ENCODE measurements at regions not wholly inside any gene's neighbourhood (a gene's known extent, or its start where the extent isn't known, plus 50 kb on each side); places are given as distances from the start of the nearest gene placed in this dataset.
"Not testable (repeated sequence)": the region's sequence is repeated elsewhere in the genome, so short reads cannot be mapped to it uniquely, and the experiment has no call there.

DNA sequence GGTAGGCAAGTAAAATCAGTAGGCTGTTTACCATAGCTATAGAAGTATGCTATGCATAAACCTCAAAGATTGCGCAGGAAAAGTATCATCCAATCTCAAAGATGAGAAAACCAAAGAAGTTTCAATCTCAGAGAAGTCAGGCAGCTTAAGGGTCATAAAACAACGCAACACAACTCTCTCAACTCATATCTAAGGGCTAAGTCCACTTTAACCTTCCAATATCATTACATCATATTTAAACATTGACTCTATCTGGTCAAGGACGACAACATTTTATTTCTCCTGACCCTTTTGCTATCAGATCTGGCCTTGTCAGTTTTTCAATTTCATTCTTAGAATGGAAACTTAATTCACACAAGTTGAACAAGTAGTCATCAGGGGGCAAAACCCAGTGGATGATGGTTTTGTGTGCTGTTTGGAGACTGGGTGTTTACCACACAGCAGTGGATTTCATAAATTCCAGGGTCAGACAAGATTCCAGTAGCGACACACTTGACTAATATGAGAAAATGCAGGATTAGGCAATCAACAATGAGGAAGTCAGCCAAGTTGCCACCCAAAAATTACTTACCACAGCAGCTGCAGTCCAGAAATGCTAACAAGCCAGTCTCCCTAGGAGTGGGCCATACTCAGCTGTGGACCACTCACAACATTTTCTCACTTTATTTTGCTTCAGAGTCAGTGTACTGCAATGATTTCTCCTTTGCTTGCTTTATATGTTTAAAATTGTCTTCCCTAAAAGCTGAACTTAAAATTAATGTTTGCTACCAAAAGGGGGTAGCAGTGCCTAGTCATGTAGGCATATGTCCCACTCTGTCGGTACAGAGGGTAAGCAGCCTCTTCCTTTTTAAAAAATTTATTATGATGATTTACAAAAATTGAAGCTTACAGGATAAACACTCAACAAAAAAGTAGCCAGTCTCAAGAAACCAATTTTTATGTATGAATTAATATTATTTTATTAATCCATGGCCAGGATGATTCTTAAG, 131.9 kb upstream of the NBPF9 start:
- not testable (repeated sequence) for DNase-seq

- DNase-seq, result not testable (repeated sequence)
Observed at GRCh38 chr1:149237515-149237914, 134.2 kb upstream of the NBPF9 start.

DNA sequence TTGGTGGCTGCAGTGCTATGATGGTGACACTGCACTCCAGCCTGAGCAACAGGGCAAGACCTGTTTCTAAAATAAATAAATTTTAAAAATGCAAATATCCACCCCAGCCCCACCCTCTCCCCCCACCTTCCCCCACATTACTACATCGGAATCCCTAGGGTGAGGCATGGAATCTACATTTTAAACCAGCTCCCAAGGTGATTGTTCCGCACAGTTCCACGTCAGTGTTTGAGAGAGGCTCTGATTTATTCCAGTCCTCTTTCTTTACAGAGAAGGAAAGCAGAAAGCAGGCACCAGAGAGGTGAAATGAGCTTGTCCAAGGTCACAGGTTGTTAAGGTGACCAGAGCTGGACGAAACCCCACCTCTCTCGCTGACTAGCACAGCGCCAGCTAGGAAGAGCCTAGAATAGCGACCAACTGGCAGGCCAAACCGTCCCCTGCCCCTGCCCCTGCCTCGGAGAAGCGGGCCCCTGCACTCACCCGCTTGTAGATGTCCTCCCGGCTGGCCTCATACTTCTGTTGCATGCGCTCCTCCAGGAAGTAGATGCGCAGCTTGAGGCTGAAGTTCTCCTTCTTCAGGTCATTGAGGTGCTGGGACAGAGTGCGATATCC, 136.7 kb upstream of the NBPF9 start:
- DNase-seq, result not testable (repeated sequence)

DNA sequence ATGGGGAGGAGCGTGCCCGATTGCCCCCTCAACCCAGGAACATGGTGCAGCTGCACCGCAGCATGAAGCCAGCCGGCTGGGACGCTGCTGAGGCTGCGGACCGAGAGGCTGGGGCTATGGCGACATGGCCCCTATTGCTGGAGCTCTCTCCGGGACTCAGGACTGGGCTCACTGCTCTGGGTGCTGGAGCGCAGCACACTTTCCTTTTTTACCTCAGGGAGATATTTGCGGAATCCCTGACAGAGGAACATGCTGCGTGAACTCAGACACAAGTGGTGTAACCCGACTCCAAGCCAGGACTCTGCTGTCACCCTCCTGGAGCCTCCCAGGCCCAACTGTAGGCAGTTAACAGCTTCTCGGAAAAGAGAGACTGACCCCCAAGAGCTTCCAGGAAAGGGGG, 137.2 kb upstream of the NBPF9 start:
- DNase-seq, result not testable (repeated sequence)

DNA sequence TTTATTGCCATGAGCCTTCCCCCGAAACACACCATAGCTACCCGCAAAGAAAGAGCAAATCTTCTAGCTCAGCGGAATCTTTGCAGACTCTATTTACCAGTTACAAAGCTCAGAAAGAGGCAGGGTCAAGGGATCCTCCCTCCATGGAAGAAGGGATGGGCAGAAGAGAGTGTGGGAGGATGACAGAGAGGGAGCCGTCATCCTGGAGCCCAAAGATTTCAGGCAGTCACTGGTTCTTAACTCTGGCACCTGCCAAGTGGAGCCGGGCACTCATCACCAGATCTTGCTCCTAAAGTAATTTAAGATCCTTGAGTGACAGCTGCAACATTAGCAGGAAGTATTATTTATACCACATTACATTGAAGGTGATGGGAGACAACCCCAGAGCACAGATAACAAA, 137.9 kb upstream of the NBPF9 start:
- DNase-seq, result not testable (repeated sequence)

- DNase-seq, result not testable (repeated sequence)
Observed at GRCh38 chr1:149243572-149243971, 140.2 kb upstream of the NBPF9 start.

- not testable (repeated sequence) for DNase-seq
Observed at GRCh38 chr1:149244621-149245020, 141.3 kb upstream of the NBPF9 start.

DNA sequence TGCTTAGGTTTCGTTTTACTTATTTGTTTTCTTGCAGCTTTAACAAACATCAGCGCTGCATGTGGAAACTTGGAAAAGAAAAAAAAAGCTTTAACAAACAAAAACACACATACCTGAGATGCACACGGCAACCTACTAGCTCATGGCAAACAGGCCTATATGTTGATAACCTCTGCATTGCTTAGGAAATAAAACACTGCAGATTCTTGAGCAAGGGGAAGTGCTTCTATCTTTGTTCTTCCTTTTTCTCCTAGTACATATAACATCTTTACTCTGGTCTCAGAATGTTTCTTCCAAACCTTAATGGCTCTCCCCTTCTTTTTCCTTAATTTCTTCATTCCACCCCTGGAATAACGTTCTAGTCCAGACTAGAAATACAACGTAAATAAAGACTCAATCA, 142.9 kb upstream of the NBPF9 start:
- not testable (repeated sequence) for DNase-seq

- not testable (repeated sequence) for DNase-seq
Observed at GRCh38 chr1:149248610-149249009, 145.3 kb upstream of the NBPF9 start.

- DNase-seq, result not testable (repeated sequence)
Observed at GRCh38 chr1:149249850-149250467, 146.6 kb upstream of the NBPF9 start.

- DNase-seq, result not testable (repeated sequence)
Observed at GRCh38 chr1:149254894-149255847, 151.8 kb upstream of the NBPF9 start.

GRCh38 chr1:149260284-149260683, 156.9 kb upstream of the NBPF9 start:
- DNase-seq, result not testable (repeated sequence)

DNA sequence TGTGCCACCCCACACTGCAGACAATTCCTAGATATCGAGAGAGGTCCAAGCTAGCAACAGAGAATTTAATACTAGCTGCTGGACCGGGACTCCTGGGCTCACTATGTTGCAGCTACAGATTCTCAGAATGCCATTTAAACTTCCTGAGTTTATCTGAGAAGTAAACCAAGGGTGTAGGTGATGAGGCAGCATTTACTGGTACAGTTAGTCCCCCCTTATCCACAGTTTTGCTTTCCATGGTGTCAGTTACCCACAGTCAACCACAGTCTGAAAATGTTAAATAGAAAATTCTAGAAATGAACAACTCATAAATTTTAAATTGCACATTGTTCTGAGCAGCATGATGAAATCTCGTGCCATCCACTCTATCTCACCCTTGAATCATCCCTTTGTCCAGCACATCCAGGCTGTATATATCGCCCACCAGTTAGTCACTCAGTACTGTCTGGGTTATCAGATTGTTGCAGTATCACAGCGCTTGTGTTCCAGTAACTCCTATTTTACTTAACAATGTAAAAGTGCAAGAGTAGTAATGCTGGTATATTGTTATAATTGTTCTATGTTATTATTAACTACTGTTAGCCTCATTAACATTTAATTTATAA, 157.5 kb upstream of the NBPF9 start:
- not testable (repeated sequence) for DNase-seq

GRCh38 chr1:149267287-149267686, 163.9 kb upstream of the NBPF9 start:
- DNase-seq, result not testable (repeated sequence)

DNA sequence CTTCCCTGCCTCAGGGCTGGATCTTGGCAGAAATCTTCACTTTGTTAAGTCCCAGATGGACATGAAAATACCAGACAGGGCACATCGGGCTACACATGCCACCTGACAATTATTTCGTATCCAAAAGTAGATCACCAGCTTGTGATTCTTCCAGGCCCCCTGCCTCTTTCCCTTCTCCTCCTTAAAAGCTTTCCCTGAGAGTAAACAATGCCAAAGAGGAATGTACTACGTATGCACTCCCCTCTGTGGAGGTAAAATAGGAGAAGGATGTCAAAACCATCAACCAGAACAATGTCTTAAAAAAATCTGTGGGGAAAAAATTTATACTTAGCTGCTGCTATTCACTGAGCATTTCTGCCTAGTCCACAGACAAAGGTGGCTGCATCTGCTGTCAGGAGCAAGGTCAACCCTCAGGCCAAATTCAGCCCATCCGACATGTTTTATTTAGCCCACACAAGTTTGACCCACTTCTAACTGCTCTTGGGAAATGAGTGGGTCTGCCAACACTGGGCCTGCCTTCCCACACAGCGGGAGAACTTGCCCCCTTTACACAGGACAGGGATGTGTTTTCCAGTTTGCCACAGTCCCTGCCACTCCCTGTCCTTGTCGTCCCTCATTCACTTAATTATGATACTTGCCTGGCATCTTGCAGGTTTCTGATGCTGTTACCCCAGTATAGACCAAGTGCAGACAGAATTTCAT, 165.8 kb upstream of the NBPF9 start:
- DNase-seq, result not testable (repeated sequence)

GRCh38 chr1:149269833-149270232, 166.5 kb upstream of the NBPF9 start:
- DNase-seq, result not testable (repeated sequence)

GRCh38 chr1:149274493-149274892, 171.1 kb upstream of the NBPF9 start:
- not testable (repeated sequence) for DNase-seq

DNA sequence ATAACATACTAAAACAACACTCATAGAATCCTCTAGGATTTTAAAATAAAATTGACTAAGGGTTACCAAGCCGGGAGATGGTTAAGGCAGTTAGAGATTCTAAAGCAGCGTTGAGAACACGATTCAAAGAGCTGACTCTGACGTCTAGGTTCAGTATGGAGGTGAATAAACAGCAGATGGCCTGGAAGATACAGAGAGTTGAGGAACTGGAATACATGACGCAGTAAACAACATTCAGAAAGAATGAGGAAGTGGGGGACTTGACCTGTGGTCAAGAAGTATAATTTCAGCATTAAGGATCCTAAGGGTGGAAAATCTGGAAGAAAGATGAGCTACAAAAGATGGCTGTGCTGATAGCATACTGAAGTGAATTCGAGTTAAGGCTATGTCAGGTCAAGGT, 172.5 kb upstream of the NBPF9 start:
- DNase-seq, result not testable (repeated sequence)

DNA sequence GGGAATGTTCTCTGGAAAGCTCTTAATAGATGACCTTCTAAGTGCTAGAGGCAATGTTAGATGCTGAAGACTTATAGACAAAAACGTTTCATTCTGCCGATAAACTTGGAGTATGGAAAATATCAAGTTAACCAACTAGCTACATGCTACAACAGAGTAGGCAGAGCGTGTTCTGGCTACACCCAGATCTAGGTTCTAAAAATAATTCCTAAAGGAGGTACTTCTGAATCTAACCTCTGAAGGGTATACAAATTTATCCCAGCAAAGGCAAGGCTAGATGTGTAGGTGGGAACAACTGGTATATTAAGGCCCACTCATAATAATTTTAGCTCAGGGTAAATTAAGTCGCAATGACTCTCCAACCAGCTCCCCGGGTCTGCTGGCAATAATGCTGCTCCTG, 173.1 kb upstream of the NBPF9 start:
- DNase-seq, result not testable (repeated sequence)

- DNase-seq, result not testable (repeated sequence)
Observed at GRCh38 chr1:149278156-149278555, 174.8 kb upstream of the NBPF9 start.

- DNase-seq, result not testable (repeated sequence)
Observed at GRCh38 chr1:149279015-149279414, 175.7 kb upstream of the NBPF9 start.
